NCI-H748 (cell line): ENCODE measurements at regions not wholly inside any gene's neighbourhood (a gene's known extent, or its start where the extent isn't known, plus 50 kb on each side); places are given as distances from the start of the nearest gene placed in this dataset.
A peak's percentile ranks its signal among the peaks of the same experiment; 100 is the strongest.
"Not testable (repeated sequence)": the region's sequence is repeated elsewhere in the genome, so short reads cannot be mapped to it uniquely, and the experiment has no call there.

ENCODE experiments used
- DNase-seq: peaks from one replicate; lab custom pipeline; 2025; ENCODE audit not compliant: unreplicated experiment; lab: John Stamatoyannopoulos, UW

GRCh38 chr6:121544691-121545090 lies 109.2 kb downstream of the GJA1 start:
- no peak for DNase-seq

GRCh38 chr6:121548131-121548530 lies 112.7 kb downstream of the GJA1 start:
- no peak for DNase-seq

GRCh38 chr6:121549736-121550135 lies 114.3 kb downstream of the GJA1 start:
- DNase-seq, result no peak

- DNase-seq, result no peak
Measured at GRCh38 chr6:121550491-121551010, 115.1 kb downstream of the GJA1 start.

GRCh38 chr6:121555201-121555600 lies 119.8 kb downstream of the GJA1 start:
- no peak for DNase-seq

GRCh38 chr6:121556149-121556548 lies 120.7 kb downstream of the GJA1 start:
- DNase-seq, result not testable (repeated sequence)

- DNase-seq, result no peak
Measured at GRCh38 chr6:121557146-121557940, 121.9 kb downstream of the GJA1 start.

- DNase-seq, result no peak
Measured at GRCh38 chr6:121559611-121560269, 124.3 kb downstream of the GJA1 start.

- no peak for DNase-seq
Measured at GRCh38 chr6:121560476-121560875, 125.0 kb downstream of the GJA1 start.

- DNase-seq, result no peak
Measured at GRCh38 chr6:121563286-121563685, 127.8 kb downstream of the GJA1 start.

- not testable (repeated sequence) for DNase-seq
Measured at GRCh38 chr6:121564529-121564928, 129.1 kb downstream of the GJA1 start.

GRCh38 chr6:121571455-121571854 lies 136.0 kb downstream of the GJA1 start:
- no peak for DNase-seq

GRCh38 chr6:121573481-121573880 lies 138.0 kb downstream of the GJA1 start:
- no peak for DNase-seq

- no peak for DNase-seq
Measured at GRCh38 chr6:121578216-121578615, 142.8 kb downstream of the GJA1 start.

- no peak for DNase-seq
Measured at GRCh38 chr6:121579478-121579877, 144.0 kb downstream of the GJA1 start.

- DNase-seq, result no peak
Measured at GRCh38 chr6:121581327-121581726, 145.9 kb downstream of the GJA1 start.

- DNase-seq, result no peak
Measured at GRCh38 chr6:121582262-121582661, 146.8 kb downstream of the GJA1 start.

GRCh38 chr6:121584586-121585369 lies 149.3 kb downstream of the GJA1 start:
- DNase-seq, result no peak

GRCh38 chr6:121590438-121590837 lies 155.0 kb downstream of the GJA1 start:
- DNase-seq, result no peak

GRCh38 chr6:121590916-121591315 lies 155.5 kb downstream of the GJA1 start:
- no peak for DNase-seq

- DNase-seq, result peak; percentile 24
Measured at GRCh38 chr6:121592261-121592935, 157.0 kb downstream of the GJA1 start.
